GM19397 (cell line): ENCODE measurements at regions not wholly inside any gene's neighbourhood (a gene's known extent, or its start where the extent isn't known, plus 50 kb on each side); places are given as distances from the start of the nearest gene placed in this dataset.

Source experiments
- ATAC-seq: cut with Tn5 transposase; IDR thresholded peaks from one replicate; pipeline ENCODE4 v1.9.1; 2021; ENCODE audit warnings: mild to moderate bottlenecking, moderate library complexity; ENCODE audit not compliant: unreplicated experiment

DNA sequence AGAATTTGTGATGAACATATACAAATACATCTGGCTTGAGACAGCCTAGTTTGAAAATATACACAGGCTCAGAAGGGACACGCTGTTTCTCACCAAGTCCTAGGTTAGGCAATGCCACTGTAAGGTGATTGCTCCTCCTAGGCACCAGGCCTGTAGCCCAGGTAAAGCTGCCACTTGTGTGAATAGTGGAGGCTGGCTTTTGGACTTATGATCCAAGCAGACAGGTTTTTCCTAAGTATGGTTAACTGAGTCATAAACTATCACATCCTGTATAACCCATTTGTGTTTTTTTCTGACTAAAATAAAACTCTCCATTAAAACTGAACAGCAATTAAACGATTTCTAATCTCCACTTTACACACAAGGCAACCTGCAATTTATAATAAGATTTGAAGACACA lies 81.0 kb downstream of the SEMA4F start:
- ATAC-seq = no peak

DNA sequence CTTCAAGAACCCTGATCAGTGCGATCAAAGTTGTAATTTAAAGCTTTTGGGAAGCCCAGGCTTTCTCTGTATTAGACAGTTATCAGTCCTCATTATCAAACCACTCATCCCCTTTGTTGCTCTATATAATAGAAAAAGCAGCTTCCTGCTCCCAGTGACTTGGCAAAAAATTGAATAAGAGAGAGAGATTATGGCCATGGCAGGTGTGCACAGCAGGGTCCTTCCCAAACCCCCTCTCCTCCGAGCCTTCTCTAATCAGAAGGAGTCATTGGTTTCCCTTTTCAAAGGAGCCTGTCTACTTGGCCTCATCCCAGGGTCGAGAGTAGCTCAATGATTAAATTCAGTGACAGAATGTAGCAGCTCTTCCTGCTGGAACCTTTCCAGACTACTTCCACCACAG lies 81.5 kb downstream of the SEMA4F start:
- no peak for ATAC-seq

DNA sequence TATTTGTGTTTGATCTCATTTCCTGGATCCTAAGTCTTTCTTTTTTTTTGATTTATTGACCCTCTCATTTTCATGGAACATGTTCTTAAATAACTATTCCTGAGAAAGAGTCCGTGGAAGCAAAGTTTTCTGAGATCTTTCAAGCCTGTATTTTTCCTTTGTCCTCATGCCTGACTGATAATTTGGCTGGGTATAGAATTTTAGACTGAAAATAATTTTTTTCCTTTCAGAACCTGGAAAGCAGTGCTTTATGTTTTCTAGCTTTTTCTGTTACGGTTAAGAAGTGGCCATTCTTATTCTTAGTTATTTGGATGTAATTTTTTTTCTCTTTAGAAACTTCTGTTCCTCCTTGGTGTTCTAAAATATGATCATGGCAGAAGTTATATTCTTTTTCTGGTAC lies 82.5 kb downstream of the SEMA4F start:
- ATAC-seq = no peak

DNA sequence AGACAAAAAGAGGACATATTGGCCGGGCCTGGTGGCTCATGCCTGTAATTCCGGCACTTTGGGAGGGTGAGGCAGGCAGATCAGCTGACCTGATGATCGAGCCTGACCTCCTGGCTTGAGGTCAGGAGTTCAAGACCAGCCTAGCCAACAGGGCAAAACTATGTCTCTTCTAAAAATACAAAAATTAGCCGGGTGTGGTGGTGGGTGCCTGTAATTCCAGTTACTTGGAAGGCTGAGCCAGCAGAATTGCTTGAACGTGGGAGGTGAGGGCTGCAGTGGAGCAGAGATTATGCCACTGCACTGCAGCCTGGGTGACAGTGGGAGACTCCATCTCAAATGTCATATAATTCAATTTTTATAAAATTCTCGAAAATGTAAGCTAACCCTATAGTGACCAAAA lies 84.5 kb downstream of the SEMA4F start:
- ATAC-seq = no peak

DNA sequence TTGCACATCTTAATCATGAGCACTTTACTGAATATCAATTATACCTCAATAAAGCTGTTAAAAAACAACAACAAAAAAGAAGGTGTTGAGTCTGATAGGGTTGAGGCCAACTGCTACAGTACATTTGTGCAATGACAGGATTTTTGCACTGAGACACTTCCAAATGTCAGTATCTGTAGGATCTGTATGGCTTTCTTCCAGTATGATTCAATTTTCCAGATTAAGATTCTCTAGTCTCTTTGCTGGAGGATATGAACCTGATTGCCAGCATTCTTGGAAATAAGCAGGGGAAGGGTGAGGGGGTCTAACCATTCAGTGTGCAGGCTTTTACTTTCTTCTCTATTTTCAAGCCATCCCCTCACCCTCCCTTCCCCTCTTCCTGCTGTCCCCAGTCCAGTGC lies 85.1 kb downstream of the SEMA4F start:
- ATAC-seq = no peak

DNA sequence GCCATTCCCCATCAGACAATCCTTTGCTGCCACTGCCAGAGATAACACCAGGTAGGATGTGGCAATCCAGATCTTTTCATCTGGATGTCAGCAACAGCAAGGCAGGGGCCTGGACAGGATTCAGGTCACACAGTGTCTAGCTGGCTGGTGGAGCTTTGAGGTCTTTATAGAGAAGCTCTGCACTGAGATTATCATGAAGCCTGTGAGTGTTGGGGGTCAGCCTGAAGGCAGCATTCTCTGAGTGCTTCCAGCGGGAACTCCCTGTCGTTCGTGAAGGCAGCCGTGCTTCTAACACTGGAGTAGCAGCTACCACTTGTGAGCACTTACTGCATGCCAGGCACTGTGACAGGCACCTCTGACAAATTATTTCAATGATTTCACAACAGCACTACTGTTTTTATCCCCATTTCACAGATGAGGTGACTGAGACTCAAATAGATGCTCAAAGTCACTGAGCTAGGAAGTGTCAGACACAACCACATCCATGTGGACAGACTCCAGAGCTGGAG lies 85.7 kb downstream of the SEMA4F start:
- no peak for ATAC-seq

DNA sequence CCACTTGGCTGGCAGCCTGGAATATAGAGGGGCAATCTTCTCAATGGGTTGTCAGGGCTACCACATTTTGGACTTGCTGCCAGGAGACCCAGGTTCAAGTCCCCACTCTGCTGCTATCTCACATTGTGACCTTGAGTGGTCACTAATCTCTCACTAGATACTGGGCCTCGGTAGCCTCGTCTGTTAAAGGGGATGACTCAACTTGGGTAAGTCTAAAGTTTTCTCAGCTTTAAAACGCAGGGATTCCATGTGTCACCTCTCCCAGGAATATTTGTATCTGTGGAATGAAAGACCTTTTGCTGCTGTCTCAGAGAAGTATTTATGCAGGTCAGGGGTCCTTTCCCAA lies 86.3 kb downstream of the SEMA4F start:
- ATAC-seq = no peak

DNA sequence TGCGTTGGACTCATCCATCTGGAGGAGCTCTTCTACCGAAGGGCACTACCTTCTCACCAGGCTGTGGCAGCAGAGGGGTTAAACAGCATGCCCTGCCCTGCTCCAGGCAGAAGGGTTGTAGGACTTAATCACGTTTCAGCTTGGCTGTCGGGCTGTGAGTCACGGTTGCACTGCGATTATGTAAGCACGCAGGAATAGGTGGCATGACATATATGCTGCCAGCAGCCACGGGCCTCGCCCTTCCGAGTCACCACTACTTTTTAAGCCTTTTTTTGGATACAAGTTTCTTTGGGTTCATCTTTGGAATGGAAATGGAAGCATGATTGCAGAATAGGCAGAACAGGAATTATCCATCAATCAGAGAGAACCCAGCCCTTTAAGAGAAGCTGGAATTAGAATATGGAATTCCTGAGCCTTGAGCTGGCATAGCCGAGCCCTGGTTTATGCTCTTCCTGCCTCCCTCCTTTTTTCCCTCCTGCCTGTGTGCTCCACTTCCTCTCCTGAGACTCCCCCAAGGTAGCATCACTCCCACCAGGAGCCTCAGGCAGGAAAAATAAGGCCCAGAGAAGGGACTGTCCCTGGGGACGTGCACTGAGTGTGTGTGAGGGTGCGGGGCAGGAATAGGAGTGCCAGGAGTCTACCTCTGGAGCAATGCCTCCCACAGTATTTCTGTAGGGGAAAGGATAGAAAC lies 86.8 kb downstream of the SEMA4F start:
- ATAC-seq = no peak

DNA sequence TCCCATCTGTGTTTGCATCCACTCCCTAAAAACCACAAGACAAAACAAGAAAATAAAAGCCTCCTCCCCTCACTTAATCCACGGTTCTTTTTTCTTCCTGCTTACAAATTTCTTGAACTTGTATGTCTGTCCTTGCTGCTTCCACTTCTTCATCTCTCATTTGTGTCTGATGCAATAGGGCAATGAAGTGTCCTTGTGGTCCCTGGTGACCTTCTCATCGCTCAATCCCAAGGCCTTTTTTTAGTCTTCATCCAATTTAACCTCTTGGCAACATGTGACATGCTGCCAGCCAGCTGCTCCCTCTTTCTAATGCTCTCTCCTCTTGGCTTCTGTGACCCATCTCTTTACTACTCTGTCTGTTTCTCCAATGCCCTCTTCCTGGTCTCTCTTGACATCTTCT lies 87.6 kb downstream of the SEMA4F start:
- no peak for ATAC-seq

DNA sequence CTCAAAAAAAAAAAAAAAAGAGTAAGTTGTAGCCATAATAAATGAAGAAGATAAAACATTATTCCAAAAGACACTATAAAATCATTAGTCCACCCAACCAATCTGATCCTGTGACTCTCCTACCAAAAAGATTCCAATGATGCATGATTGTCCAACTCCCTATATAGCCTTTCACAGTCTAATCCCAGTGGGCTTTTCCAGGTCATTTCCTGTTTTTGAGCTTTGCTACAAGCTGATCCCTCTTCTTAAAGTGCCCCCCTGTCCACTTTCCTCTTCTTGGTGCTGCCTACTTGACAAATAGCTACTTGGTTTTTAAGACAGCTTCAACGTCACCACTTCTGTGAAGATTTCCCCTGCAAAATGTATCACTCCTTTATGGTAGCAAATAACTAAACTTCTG lies 88.4 kb downstream of the SEMA4F start:
- no peak for ATAC-seq

DNA sequence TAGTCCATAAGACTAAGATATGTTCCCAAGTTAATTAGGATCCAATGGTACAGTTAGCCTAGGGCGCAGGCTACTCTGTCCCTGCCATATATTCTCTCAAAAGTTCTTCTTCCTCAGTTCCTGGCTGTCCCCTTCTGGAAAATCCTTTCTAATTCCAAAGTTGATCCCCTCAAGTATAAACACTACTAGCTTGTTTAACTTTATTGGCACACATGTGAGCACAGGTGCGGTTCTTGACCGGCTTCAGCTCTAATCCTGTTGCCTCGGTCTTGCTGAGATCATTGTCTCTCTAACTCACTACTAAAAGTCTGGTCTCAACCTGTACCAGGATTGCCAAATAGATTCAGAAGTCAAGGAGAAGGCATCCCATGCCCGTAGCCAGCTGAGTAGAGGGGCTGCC lies 89.0 kb downstream of the SEMA4F start:
- ATAC-seq = no peak

DNA sequence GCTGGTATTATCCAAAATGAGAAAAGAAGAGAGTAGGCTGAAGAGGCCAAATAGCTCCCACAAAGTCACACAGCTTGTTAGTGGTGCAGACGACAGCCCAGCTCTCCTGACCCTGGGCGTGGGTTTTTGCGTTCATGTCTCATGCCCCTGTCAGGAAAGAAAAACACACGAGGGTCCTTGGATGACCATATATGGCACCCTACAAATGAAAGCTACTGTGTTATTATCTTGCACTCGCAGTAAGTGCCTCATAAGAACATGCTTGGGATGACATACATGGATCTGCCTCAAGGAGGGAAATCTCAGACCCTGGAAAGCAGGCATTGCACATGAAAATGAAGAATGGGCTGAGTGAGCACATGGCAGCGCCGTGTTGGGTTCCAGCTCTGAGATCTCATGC lies 89.7 kb downstream of the SEMA4F start:
- no peak for ATAC-seq

DNA sequence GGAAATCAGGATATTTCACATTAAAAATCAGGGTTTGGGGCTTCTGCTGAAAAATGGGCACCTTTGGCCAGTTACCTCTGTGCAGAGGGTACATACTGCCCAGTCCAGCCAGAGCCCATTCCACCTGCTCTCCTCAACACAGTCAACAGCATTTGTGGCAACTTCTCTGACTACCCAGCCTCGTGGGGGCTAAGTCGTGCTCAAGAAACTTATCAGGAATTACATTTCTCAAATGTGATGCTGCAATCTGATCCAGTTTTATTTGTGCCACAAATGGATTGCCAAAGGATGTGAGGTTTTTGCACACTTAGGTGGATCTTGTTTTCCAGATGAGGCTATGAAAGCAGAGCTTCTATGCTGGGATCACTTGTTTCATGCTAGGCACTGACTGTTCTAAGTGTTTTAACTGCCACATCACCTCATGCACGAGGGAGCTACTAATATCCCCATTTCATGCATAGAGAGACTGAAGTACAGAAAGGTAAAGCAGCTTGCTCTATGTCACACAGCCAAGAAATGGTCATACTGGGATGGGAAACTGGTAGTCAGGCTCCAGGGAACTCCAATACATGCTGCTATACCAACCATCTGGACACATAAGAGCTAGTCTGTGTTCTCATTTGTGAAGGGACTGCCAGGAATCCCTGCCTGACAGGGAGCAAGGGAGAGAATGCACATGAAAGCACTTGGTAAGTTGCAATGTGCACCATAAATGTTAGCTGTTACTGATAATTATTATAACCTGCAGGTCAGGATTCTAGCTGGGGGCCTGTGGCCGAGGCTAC lies 89.0 kb upstream of the HK2 start:
- ATAC-seq = no peak

DNA sequence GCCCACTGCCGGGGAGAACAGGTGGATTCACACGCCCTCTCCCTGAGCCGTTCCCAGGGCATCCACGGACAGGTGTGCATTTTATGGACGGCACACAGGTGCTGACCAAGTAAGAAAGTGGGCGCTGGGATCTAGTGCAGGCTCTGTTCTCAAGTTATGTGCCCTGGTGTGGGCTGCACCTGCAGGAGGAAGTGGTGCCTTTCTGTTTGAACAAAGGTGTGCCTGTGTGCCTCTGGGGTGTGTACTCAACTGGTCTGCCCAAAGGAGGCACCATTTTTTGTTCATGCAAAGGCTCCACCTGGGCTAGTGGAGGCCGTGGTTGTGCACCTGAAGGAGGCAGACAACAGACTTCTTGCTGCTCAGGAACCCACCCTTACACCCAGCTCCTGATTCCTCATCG lies 88.2 kb upstream of the HK2 start:
- ATAC-seq = no peak

DNA sequence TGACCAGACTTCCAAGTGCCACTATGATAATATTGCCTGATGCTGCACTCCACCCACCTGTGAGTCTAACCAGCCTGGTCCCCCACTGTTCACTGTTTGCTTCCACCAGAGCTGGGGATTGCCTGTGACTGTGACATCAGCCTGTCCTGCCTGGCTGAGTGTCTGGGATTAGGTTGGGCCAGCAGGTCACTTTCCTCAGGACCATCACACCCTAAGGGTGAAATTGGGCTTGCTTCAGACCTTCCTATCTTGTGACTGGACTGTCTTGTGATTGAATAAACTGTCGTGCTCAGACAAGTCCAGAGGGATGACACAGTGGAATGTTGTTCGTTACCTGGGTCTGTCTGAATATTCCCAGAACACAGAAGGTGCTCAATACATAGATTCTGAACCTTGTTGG lies 87.4 kb upstream of the HK2 start:
- no peak for ATAC-seq

DNA sequence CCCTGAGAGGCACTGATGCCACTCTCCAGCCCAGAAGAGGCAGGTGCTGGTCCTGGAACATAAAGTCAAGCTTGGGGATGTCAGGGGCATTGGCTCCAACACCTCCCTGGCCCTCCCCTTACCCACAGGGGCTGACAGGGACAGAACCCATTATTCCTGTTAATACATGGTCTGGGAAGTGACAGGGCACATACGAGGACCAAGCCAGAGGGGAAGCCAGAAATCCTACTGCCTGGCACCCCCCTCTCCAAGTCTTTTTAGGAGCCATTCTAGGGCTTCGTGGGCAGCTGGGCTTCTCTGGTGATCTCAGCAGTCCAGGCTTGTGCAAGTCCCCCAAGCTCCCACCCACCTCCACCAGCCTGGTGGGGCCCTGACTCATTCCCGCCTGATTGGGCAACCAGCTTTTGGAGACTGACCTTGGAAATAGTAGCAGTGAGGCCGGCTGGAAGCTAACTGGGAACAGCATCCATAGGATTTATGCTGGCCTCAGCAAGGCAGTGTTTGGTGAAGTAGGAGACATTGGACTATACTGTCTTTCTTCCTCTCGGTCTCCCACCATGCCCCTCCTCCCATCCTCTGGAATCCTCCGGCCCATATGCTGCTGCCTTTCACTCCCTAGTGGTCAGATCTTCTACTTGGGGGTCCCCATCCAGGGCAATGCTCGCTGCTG lies 86.4 kb upstream of the HK2 start:
- no peak for ATAC-seq

DNA sequence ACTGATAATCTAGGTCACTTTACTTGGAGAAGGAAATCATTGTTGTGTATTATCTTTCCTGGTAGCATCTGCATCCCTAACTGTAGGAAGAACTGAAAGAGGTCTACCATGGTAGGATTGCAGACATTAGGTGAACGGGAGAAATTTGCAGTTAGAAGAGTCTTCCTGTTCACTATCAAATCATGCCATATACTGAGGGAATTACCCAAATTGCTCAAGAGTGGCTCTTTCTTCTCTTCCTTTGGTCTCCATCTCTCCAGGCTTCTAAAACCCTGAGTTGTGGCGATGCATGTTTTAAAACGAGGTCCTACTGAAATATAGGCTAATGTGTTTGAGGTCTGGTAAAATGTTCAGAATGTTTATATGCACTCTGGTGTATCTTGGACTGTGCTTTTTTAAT lies 85.3 kb upstream of the HK2 start:
- ATAC-seq = no peak

DNA sequence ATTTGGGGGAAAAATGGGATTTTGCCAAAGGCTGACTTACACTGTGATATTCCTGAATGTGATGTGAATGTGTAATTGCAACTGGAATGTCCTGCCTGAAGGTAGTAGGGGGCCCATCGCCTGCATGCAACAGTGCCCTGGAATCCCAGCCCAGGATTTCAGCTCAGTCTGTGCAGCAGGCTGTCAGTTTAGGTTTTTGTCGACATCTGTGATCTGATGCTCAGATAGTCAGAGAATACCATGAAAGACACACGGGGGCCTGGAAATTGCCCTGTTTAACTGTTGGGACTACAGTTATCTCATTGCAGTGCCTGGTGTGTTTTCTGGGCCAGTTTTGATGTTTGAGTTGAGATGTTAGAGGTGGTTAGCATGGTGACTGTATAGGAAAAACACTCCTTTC lies 84.5 kb upstream of the HK2 start:
- no peak for ATAC-seq

DNA sequence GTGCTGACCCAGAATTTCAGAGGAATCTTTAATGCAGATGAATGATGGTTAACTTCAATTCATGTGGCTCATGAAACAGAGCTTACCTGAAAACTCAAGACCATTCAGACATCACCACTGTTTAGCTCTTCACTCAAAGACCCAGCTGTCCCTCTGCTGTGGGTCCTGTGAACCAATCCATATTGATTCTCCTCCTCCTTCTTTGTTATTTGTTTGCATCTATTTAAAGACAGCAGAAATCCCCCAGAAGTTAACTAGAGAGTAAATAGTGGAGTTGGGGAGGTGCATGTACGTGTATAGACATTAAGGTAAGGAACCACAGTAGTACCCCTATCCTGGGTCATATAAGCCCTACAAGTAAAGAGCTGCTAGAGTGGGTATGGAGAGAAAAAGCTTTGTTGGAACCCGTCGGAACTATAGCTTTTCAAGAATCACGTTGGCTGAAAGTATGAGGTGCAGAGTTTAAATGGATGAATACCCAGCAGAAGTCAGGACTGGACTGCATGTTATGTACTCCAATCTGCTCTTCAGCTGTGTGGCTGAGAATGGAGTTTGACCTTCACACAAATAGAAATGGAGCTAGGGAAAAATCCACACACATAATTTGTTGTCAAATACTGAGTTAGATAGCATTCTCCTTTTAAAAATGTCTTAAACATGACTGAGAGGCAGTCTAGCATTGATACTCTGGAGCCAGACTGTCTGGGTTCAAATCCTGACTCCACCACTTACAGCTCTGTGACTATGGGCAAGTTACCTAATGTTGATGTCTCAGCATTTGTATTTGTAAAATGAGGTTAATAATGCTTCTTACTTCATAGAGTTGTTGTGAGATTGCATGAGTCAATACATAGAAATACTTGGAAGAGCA lies 81.7 kb upstream of the HK2 start:
- no peak for ATAC-seq

DNA sequence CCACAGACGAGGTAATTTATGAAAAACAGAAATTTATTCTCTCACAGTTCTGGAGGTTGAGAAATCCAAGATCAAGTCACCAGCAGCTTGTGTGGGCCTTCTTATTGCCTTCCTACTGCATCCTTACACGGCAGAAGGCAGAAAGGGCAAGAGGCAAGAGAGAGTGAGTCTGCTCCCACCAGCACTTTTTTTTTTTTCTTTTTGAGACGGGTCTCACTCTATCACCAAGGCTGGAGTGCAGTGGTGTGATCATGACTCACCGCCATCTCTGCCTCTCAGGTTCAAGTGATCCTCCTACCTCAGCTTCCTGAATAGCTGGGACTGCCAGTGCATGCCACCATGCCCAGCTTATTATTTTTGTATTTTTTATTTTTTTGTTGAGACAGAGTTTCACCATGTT lies 78.5 kb upstream of the HK2 start:
- ATAC-seq = no peak

DNA sequence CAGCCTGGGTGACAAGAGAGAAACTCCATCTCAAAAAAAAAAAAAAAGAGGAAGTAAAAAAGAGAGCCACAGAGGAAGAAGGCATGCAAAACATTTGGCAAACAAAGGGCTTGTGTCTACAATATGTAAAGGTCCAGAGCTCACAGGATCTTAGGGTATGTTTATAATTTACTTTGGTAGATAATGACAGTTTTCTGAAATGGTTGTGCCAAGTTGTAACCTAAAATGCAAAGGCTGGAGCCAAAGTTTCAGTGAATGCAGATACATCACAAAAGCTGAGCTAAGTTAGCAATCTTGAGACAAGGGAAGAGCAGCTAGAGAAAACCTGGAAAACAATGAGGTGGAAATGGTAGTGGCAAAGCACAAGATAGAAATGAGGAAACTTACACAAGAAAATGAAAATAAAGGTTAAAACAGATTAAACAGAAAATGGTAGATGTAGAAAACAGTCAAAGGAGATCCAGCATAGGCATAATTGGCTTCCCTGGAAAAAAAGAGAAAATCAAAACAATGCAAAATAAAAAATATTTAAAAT lies 77.5 kb upstream of the HK2 start:
- ATAC-seq = no peak
